A204.1 (cell line): ENCODE measurements at regions not wholly inside any gene's neighbourhood (a gene's known extent, or its start where the extent isn't known, plus 50 kb on each side); places are given as distances from the start of the nearest gene placed in this dataset.

ENCODE experiments used
- FAIRE-seq: peaks from 2 replicates; lab custom pipeline; 2012; peaks lifted over from hg19 to GRCh38; lab: Jason Lieb, UNC

- FAIRE-seq: no peak
These were observed 146.2 kb downstream of the DACT1 start for GRCh38 chr14:58783792-58784511.

- FAIRE-seq: no peak
These were observed 147.2 kb downstream of the DACT1 start for GRCh38 chr14:58784931-58785330.

- FAIRE-seq: no peak
These were observed 147.9 kb downstream of the DACT1 start for GRCh38 chr14:58785701-58786100.

- FAIRE-seq: no peak
These were observed 149.8 kb downstream of the DACT1 start for GRCh38 chr14:58787592-58787991.

GRCh38 chr14:58788655-58789503, 151.1 kb downstream of the DACT1 start:
- FAIRE-seq: no peak

GRCh38 chr14:58789736-58790135, 152.0 kb downstream of the DACT1 start:
- FAIRE-seq: no peak

- FAIRE-seq: no peak
These were observed 154.7 kb downstream of the DACT1 start for GRCh38 chr14:58792416-58792815.

- FAIRE-seq: no peak
These were observed 155.5 kb downstream of the DACT1 start for GRCh38 chr14:58793131-58793740.

GRCh38 chr14:58794993-58795762, 157.4 kb downstream of the DACT1 start:
- no peak for FAIRE-seq

GRCh38 chr14:58796242-58797009, 158.7 kb downstream of the DACT1 start:
- no peak for FAIRE-seq

- no peak for FAIRE-seq
These were observed 159.3 kb downstream of the DACT1 start for GRCh38 chr14:58797010-58797429.

- no peak for FAIRE-seq
These were observed 160.4 kb downstream of the DACT1 start for GRCh38 chr14:58798173-58798572.

GRCh38 chr14:58801086-58801485, 163.3 kb downstream of the DACT1 start:
- no peak for FAIRE-seq

- FAIRE-seq: no peak
These were observed 167.3 kb downstream of the DACT1 start for GRCh38 chr14:58805057-58805456.

GRCh38 chr14:58805605-58806409, 168.0 kb downstream of the DACT1 start:
- FAIRE-seq: no peak

- no peak for FAIRE-seq
These were observed 169.4 kb downstream of the DACT1 start for GRCh38 chr14:58807191-58807590.

GRCh38 chr14:58808828-58809227, 171.1 kb downstream of the DACT1 start:
- no peak for FAIRE-seq

GRCh38 chr14:58809520-58809919, 171.8 kb downstream of the DACT1 start:
- FAIRE-seq: no peak

GRCh38 chr14:58812050-58812910, 174.5 kb downstream of the DACT1 start:
- no peak for FAIRE-seq

GRCh38 chr14:58813745-58814144, 176.0 kb downstream of the DACT1 start:
- no peak for FAIRE-seq
